Erythroblast (primary cell): ENCODE measurements at regions not wholly inside any gene's neighbourhood (a gene's known extent, or its start where the extent isn't known, plus 50 kb on each side); places are given as distances from the start of the nearest gene placed in this dataset.
"Not testable (repeated sequence)": the region's sequence is repeated elsewhere in the genome, so short reads cannot be mapped to it uniquely, and the experiment has no call there.

Experiments used
- DNase-seq, 2 experiments: peaks; one replicate each; lab custom pipeline; 2025; lab: John Stamatoyannopoulos, UW
- GATA1 ChIP-seq: IDR thresholded peaks from 2 replicates; pipeline ENCODE4 v1.6.1; 2011; ENCODE audit warnings: low read depth, mild to moderate bottlenecking, control low read depth, low read length, moderate library complexity
- POLR2A ChIP-seq: IDR thresholded peaks from 2 replicates; pipeline ENCODE4 v1.6.1; 2011; ENCODE audit warnings: mild to moderate bottlenecking, low read length

DNA sequence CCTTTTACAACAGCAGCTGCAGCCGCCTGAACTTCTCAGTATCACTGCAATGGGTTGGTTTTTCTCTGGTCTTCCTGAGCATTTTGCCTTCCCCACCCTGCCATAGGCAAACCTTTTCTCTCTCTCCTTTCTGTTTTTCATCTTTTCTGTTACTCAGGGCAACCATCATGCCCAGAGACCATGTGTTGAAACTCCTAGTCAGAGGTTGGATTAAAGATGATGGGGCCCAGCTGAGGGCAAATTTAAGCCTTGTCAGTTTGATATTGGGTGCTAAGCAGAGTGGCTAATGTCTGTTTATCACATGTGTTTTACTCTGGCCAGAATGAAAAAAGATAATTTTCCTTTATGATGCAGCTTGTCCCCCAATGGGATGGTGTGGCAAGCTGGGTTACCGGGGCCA is 107.9 kb upstream of the PMCH start:
- TF ChIP-seq POLR2A: no peak
- no peak for TF ChIP-seq GATA1
- no peak for DNase-seq

DNA sequence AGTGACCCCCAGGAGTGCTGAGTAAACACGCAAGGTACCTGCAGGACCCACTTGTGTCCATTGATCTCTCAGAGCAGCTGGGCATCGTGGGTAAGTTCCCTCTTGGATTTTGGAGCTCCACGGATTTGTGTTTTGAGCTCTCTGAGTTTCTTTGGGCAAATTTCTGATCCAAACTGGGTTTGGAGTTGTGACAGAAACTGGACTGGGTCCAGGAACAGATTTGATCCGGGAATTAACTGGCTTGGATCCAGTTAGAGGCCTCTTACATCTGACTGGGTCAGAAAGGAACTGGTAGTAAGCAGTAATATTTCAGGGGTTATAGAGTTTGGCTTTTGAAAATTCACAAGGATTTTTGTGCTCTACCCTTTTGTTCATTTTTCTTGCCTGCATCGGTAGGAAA is 107.0 kb upstream of the PMCH start:
- not testable (repeated sequence) for DNase-seq

DNA sequence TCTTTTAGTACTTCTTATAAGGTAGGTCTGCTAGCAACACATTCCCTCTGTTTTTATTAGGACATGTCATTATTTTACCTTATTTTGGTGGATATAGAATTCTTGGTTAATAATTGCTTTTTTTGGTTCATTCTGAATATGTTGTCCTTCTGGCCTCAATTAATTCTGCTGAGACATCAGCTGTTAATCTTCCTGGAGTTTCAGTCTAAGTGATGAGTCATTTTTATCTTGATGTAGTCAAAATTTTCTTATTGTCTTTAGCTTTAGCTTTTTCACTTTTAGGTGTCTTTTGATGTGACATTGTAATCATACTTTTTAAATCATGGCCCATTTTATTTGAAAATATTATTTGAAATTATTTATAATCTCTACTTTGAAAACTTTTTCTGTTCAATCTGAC is 104.9 kb upstream of the PMCH start:
- no peak for DNase-seq

DNA sequence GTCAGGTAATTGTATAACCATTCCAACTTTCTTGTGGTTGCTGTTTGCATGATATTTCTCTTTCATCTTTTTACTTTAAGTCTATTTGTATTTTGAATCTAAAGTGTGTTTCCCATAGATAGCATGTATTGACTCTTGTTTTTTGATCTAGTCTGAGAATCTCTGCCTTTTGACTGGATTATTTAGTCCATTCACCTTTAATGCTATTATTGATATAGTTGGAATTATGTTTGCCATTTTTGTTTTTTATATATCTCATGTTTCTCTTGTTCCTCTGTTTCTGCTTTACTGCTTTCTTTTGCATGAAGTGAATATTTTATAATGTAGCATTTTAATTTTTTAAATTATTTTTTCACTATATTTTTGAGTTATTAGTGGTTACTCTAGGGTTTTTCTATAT is 103.9 kb upstream of the PMCH start:
- no peak for TF ChIP-seq POLR2A
- TF ChIP-seq GATA1: no peak
- DNase-seq: no peak

More for the DNA sequence above, 104.9 kb upstream of the PMCH start:
- no peak for TF ChIP-seq POLR2A
- no peak for TF ChIP-seq GATA1

DNA sequence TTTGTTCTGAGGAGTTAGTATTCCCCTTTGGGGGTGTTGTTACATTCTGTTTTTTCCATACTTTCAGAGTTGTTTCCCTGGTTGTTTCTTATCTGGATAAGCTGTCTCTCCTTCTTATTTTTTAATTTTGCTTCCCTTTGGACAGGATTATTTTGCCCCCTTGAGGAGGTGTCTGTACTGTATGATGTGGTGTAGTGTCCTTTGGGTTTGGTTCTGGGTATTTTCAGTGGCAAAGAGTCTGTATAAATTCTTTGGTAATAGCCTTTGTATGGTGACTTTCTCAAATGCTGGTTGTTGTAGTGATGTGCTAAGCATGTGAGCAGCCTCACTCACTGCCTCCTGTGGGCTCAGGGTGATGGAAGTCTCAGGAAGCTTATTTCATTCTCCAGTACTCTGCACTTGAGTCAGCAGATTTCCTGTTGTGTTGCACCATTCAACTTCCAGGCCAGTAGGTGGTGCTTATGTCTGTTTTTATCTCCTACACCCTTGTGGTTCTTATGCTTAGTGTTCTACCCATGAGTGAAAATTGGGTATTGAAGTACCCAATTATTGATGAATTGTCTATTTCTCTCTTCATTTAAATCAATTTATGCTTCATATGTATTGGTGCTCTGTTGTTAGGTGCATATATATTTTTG is 103.3 kb upstream of the PMCH start:
- peak; percentile 28 to 53 for DNase-seq

DNA sequence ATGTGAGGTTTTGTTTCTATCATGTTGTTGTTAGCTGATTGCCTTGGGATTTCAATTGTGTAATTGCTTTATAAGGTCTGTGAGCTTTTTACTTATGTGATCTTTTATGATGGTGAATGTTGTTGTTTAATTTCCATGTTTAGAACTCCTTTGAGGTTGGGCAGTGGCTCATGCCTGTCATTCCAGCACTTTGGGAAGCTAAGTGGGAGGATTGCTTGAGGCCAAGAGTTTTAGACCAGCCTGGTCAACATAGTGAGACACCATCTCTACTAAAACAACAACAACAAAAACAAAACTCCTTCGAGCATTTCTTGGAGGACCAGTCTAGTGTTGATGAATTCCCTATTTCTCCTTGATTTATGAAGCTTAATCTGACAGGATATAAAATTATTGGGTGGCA is 102.1 kb upstream of the PMCH start:
- no peak for TF ChIP-seq POLR2A
- no peak for TF ChIP-seq GATA1
- DNase-seq: no peak

More for the DNA sequence above, 103.3 kb upstream of the PMCH start:
- TF ChIP-seq GATA1: no peak
- no peak for TF ChIP-seq POLR2A

DNA sequence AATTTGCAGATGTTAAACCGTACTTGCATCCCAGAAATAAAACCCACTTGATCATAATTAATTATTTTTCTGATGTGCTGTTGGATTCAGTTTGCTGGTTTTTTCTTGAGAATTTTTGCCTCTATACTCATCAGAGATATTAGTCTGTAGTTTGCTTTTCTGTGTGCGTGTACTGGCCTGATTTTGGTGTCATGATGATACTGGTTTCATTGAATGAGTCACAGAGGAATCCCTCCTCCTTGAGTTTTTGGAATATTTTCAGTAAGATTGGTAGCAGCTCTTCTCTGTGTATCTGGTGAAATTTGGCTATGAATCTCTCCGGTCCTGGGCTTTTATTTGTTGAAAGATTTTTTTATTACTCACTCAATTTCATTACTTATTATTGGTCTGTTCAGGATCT is 100.4 kb upstream of the PMCH start:
- TF ChIP-seq POLR2A: no peak
- no peak for DNase-seq

DNA sequence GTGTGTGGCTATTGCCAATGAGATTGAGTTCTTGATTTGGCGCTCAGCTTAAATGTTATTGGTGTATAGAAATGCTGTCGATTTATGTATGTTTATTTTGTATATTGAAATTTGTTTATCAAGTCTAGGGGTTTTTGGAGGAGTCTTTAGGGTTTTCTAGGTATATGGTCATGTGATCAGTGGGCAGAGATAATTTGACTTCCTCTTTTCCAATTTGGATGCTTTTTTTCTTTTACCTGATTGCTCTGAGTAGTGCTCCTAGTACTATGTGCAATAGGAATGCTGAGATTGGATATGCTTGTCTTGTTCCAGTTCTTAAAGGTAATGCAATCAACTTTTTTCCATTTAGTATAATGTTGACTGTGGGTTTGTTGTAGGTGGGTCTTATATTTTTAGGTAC is 99.8 kb upstream of the PMCH start:
- TF ChIP-seq POLR2A (no peak), GATA1 (no peak)
- DNase-seq: no peak

DNA sequence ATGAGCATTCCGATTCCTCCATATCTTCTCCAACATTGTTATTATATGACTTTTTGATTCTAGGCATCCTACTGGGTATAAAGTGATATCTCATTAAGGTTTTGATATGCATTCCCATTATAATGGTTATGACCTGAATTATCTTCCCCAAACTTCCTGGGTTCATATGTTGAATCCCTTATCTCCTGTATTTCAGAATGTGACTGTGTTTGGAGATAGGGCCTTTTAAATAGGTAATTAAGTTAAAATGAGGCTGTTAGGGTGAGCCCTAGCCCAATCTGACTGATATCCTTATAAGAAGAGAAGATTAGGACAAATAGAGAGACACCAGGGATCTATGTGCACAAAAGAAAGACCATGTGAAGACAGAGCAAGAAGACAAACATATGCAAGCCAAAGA is 96.9 kb upstream of the PMCH start:
- TF ChIP-seq GATA1 (no peak), POLR2A (no peak)
- peak in 1 of 2 experiments; percentile 2 for DNase-seq

DNA sequence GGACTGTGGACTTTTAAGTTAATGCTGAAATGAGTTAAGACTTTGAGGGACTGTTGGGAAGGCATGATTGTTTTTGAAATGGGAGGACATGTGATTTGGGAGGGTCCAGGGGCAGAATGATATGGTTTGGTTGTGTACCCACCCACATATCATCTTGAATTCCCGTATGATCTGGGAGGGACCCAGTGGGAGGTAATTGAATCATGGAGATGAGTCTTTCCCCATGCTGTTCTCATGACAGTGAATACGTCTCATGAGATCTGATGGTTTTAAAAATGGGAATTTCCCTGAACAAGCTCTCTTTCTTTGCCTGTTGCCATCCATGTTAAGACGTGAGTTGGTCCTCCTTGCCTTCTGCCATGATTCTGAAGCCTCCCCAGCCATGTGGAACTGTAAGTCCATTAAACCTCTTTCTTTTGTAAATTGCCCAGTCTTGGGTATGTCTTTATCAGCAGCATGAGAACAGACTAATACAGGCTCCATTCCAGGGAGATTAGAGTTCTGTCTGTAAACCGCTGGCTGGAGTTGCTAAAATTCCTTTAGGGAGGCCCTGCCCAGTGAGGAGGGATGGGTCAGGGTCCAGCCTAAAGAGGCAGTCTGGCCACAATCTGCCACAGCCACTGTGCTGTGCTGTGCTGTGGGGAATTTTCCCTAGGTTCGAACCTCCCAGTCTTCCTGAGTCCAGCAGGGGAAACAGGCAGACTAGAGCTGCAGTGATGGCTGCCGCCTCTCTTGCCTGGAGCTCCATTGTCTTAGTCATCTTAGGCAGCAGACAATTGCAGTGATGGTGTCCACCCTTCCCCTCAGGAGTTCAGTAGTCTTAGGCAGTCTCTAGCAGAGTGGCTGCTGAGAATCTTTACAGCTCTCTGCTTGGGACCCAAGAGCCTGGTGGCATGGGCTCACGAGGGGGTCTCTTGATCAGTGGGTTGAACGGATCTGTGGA is 94.1 kb upstream of the PMCH start:
- not testable (repeated sequence) for DNase-seq

DNA sequence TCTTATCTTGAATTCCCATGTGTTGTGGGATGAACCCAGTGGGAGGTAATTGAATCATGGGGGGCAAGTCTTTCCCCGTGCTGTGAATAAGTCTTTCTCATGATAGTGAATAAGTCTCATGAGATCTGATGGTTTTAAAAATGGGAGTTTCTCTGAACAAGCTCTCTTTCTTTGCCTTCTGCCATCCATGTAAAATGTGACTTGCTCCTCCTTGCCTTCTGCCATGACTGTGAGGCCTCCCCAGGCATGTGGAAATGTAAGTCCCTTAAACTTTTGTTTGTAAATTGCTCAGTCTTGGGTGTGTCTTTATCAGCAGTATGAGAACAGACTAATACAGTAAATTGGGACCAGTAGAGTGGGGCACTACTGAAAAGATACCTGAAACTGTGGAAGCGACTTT is 92.1 kb upstream of the PMCH start:
- not testable (repeated sequence) for DNase-seq

DNA sequence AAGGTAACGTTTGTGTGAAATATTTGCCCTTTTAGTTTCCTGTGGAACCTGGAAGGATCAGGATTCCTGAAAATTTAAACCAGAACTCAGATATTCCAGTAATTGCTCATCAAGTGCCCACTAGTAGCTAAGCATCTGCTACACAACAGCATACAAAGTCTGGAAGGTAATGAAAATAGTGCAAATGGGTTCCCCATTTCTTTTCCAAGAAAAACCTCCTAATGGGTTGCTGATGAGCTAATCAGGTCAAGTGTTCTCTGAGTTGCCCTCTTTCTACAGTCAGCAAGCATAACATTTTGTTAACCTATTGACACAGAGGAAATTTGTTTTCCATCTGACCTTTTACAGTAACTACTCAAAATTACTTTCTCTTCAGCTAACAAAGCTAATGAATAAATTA is 83.6 kb upstream of the PMCH start:
- TF ChIP-seq GATA1 (no peak), POLR2A (no peak)
- no peak for DNase-seq

DNA sequence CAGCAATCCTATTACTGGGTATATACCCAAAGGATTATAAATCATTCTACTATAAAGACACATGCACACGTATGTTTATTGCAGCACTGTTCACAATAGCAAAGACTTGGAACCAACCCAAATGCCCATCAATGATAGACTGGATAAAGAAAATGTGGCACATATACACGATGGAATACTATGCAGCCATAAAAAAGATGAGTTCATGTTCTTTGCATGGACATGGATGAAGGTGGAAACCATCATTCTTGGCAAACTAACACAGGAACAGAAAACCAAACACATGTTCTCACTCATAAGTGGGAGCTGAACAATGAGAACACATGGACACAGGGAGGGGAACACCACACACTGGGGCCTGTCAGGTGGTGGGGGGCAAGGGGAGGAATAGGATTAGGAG is 58.1 kb upstream of the PMCH start:
- DNase-seq: not testable (repeated sequence)

DNA sequence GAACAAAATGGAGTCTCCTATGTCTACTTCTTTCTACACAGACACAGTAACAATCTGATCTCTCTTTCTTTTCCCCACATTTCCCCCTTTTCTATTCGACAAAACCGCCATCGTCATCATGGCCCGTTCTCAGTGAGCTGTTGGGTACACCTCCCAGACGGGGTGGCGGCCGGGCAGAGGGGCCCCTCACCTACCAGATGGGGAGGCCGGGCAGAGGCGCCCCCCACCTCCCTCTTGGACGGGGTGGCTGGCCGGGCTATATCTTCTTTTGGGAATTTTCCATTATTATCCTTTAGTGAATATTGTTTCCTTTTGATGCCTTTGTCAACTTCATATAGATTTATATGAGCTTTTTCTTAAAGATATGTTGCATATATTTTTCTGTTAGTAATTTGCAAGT is 53.4 kb upstream of the PMCH start:
- DNase-seq: not testable (repeated sequence)

DNA sequence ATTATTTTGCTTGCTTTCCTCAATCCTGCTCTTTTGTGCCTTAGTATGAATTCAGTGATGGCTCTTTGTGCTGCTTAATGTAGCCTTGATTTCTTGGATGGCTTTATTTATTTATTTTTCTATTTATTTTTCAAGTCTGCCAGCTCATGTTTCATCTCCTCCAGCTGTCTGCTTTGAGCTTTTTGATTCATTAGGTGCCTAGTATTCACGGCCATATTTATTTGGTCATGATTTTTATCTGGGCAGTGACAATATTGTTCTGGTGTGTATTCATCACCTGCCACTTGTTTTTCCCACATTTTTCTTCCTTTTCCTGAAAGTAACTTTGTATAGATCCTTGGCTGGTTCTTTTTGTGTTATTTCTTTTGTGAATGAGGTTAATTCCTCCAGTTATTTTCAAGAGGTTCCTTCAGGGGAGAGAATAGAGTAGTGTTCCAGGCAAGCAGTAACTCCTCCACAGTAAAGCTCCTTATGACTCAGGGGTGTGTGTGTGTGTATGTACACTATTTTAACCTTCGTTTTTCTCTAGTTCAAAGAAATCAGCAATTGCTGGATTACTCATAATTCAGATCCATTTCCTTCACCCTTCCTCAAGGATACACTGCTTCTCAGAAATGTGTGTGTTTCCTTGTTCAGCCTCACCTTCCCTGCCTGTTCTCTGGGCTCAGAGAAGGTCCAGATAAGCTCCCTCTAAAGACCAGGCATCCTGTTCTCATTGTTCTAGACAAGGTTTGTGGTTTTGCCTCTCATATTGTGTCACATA is 51.6 kb upstream of the PMCH start:
- no peak for DNase-seq
- no peak for TF ChIP-seq POLR2A
- no peak for TF ChIP-seq GATA1
